C4-2B (cell line): ENCODE measurements at regions not wholly inside any gene's neighbourhood (a gene's known extent, or its start where the extent isn't known, plus 50 kb on each side); places are given as distances from the start of the nearest gene placed in this dataset.

Experiments
- H3K27ac ChIP-seq: fragments of 450-650 bp; 2 replicates; pipeline ENCODE4 v1.5.1; 2017
- CTCF ChIP-seq: fragments of 450-650 bp; conservative IDR thresholded peaks from 2 replicates; pipeline ENCODE4 v1.5.1; 2017; ENCODE audit warnings: mild to moderate bottlenecking
- ZFX ChIP-seq: fragments of 450-650 bp; IDR thresholded peaks from 2 replicates; pipeline ENCODE4 v1.6.1; 2017

- TF ChIP-seq CTCF (no peak), ZFX (no peak)
- no peak overlapping the region for H3K27ac ChIP-seq
Observed at GRCh38 chr9:89696780-89697179, 92.0 kb downstream of the GADD45G start.

DNA sequence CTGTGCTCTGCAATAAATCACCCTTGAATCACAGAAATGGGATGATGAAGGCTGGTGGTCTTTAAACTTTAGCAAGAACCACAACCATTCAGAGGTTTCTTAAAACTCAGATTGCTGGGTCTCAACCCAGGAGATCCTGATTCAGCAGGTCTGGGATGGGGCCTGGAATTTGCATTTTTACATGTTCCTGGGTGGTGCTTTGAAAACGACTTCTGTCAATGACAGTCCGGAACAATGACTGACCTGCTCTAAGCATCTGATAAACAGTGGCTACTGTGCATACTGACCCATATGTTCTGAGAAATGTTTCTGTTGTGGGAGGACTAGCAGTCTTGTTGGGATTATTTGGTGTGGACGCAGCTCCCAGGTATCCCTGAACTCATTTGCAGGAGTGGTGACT lies 92.7 kb downstream of the GADD45G start:
- H3K27ac ChIP-seq, result no peak overlapping the region
- TF ChIP-seq ZFX (no peak), CTCF (no peak)

DNA sequence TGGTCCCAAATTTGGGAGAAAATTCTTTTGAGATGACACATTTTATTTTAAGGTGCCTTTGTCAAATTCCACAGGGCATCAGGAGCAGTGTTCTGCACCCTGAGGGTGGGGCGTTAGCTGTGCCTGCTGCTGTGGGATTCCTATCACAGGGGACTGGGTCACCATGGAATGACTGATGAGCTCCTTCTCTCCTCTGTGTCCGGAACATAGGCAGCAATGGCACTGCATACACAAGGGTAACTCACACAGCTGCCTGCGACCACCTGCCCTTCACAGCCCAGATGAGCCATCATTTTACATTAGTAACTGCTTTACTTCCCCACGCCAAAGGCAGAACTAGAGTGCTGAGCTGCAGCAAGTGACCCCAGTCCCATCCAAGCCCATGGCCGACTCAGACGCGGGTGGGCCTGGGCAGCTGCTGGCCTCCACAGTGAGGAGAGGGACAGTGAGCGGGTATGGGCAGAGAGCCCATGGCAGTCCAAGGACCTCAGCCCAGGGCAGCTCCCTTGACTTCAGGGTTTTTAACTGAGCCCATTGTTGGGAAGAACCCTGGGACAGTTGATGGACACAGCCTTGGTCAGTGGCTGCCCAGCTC lies 93.7 kb downstream of the GADD45G start:
- no peak overlapping the region for H3K27ac ChIP-seq
- TF ChIP-seq CTCF (no peak), ZFX (no peak)

DNA sequence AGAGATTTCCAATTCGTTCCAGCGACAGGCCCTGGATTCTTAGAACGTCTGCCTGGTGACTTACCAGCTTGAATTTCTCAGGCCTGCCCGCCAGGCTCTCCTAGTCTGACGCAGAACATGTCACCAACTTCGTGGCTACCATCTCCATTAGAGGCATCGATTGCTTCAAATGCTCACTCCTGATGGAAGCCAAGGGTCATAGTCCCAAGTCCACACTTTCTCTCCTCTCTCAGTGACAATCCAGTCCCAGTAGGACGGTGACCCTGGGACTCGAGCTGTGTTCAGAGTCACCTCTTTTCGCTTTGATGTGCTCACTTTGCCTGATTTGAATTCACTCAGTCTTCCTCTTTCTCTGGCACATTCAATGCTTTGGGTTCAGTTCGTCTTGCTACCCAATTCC lies 94.8 kb downstream of the GADD45G start:
- no peak overlapping the region for H3K27ac ChIP-seq
- TF ChIP-seq CTCF (no peak), ZFX (no peak)

GRCh38 chr9:89701221-89701798 lies 96.5 kb downstream of the GADD45G start:
- TF ChIP-seq CTCF, result no peak
- no peak for TF ChIP-seq ZFX
- H3K27ac ChIP-seq, result no peak overlapping the region

- H3K27ac ChIP-seq, result no peak overlapping the region
- TF ChIP-seq CTCF (no peak), ZFX (no peak)
Observed at GRCh38 chr9:89702401-89702800, 97.6 kb downstream of the GADD45G start.

GRCh38 chr9:89705651-89706050 lies 100.8 kb downstream of the GADD45G start:
- no peak overlapping the region for H3K27ac ChIP-seq
- TF ChIP-seq ZFX (no peak), CTCF (no peak)
